HEK293 (cell line): ENCODE measurements at regions not wholly inside any gene's neighbourhood (a gene's known extent, or its start where the extent isn't known, plus 50 kb on each side); places are given as distances from the start of the nearest gene placed in this dataset.

Source experiments
- CTCF ChIA-PET: fragments of 350-600 bp; formaldehyde crosslinking; extraction: SDS; loops from one replicate; lab custom pipeline; 2021; ENCODE audit warnings: antibody characterized with exemption; lab: Yijun Ruan, JAX
- POLR2A ChIA-PET: fragments of 300-600 bp; formaldehyde crosslinking; extraction: SDS; loops from one replicate; lab custom pipeline; 2020; ENCODE audit warnings: antibody characterized with exemption, inconsistent platforms; lab: Yijun Ruan, JAX
- H3K27ac ChIP-seq: fragments of 200-500 bp; sonication (Bioruptor generic); 2 replicates; pipeline ENCODE4 v1.5.1; 2014; ENCODE audit warnings: low read depth, low read length, control low read depth, inconsistent platforms; ENCODE audit errors: extremely low read depth
- H3K36me3 ChIP-seq, 2 experiments: fragments of 200-500 bp in 1 of 2; sonication (Bioruptor generic) in 1 of 2; 1 replicate in 1 of 2; 2 replicates in 1 of 2; pipeline ENCODE4 v1.5.1; 2014 to 2017; ENCODE audit warnings: inconsistent platforms in 2 of 2, low read length in 2 of 2; ENCODE audit not compliant: control insufficient read depth in 2 of 2, insufficient read depth in 1 of 2
- H3K4me1 ChIP-seq: fragments of 200-500 bp; sonication (Bioruptor generic); 2 replicates; pipeline ENCODE4 v1.5.1; 2014; ENCODE audit warnings: mild to moderate bottlenecking, low read length, inconsistent platforms; ENCODE audit not compliant: control insufficient read depth, insufficient read depth
- H3K4me3 ChIP-seq: 2 replicates; pipeline ENCODE4 v1.5.1; 2011; ENCODE audit warnings: low read depth, mild to moderate bottlenecking, control low read depth, low read length, moderate library complexity
- H3K9me3 ChIP-seq: fragments of 200-500 bp; sonication (Bioruptor generic); 2 replicates; pipeline ENCODE4 v1.5.1; 2014; ENCODE audit warnings: low read depth, low read length, inconsistent platforms; ENCODE audit not compliant: control insufficient read depth, insufficient read depth
- KLF1 ChIP-seq: fragments of 450-650 bp; formaldehyde crosslinking; IDR thresholded peaks from 2 replicates; pipeline ENCODE4 v1.5.1; 2016; ENCODE audit warnings: missing biosample characterization, missing genetic modification characterization
- KLF7 ChIP-seq: fragments of 450-650 bp; formaldehyde crosslinking; IDR thresholded peaks from 2 replicates; pipeline ENCODE4 v1.5.1; 2016; ENCODE audit warnings: missing biosample characterization, missing genetic modification characterization, borderline replicate concordance
- KLF9 ChIP-seq: fragments of 450-650 bp; formaldehyde crosslinking; IDR thresholded peaks from 2 replicates; pipeline ENCODE4 v1.5.1; 2016; ENCODE audit warnings: missing biosample characterization, missing genetic modification characterization, low read depth
- ZNF112 ChIP-seq: fragments of 450-650 bp; formaldehyde crosslinking; IDR thresholded peaks from 2 replicates; pipeline ENCODE4 v1.5.0; 2017; ENCODE audit warnings: missing biosample characterization, missing genetic modification characterization
- ZNF169 ChIP-seq: fragments of 450-650 bp; formaldehyde crosslinking; IDR thresholded peaks from 2 replicates; pipeline ENCODE4 v1.5.1; 2016; ENCODE audit warnings: missing biosample characterization, missing genetic modification characterization
- ZNF202 ChIP-seq: fragments of 450-650 bp; formaldehyde crosslinking; IDR thresholded peaks from 2 replicates; pipeline ENCODE4 v1.5.1; 2016; ENCODE audit warnings: missing biosample characterization, missing genetic modification characterization, borderline replicate concordance
- ZNF223 ChIP-seq: fragments of 450-650 bp; formaldehyde crosslinking; IDR thresholded peaks from 2 replicates; pipeline ENCODE4 v1.5.1; 2016; ENCODE audit warnings: missing biosample characterization, missing genetic modification characterization
- ZNF248 ChIP-seq: fragments of 450-650 bp; formaldehyde crosslinking; IDR thresholded peaks from 2 replicates; pipeline ENCODE4 v1.5.1; 2017; ENCODE audit warnings: missing biosample characterization, missing genetic modification characterization
- ZNF302 ChIP-seq: fragments of 450-650 bp; formaldehyde crosslinking; IDR thresholded peaks from 2 replicates; pipeline ENCODE4 v1.5.1; 2016; ENCODE audit warnings: missing biosample characterization, missing genetic modification characterization, low read depth
- ZNF354C ChIP-seq: fragments of 450-650 bp; formaldehyde crosslinking; IDR thresholded peaks from 2 replicates; pipeline ENCODE4 v1.5.1; 2016; ENCODE audit warnings: missing biosample characterization, missing genetic modification characterization, low read depth, borderline replicate concordance
- ZNF394 ChIP-seq: fragments of 450-650 bp; formaldehyde crosslinking; IDR thresholded peaks from 2 replicates; pipeline ENCODE4 v1.5.1; 2016; ENCODE audit warnings: missing biosample characterization, missing genetic modification characterization, mild to moderate bottlenecking, moderate library complexity, borderline replicate concordance
- ZNF514 ChIP-seq: fragments of 450-650 bp; formaldehyde crosslinking; IDR thresholded peaks from 2 replicates; pipeline ENCODE4 v1.5.1; 2016; ENCODE audit warnings: missing biosample characterization, missing genetic modification characterization
- ZNF548 ChIP-seq: fragments of 450-650 bp; formaldehyde crosslinking; IDR thresholded peaks from 2 replicates; pipeline ENCODE4 v1.5.1; 2016; ENCODE audit warnings: missing biosample characterization, missing genetic modification characterization
- ZNF596 ChIP-seq: fragments of 450-650 bp; IDR thresholded peaks from 2 replicates; pipeline ENCODE4 v1.5.0; 2018; ENCODE audit warnings: missing biosample characterization, mild to moderate bottlenecking, missing genetic modification characterization, moderate library complexity
- ZNF664 ChIP-seq: fragments of 450-650 bp; formaldehyde crosslinking; IDR thresholded peaks from 2 replicates; pipeline ENCODE4 v1.5.1; 2016; ENCODE audit warnings: missing biosample characterization, missing genetic modification characterization
- ZSCAN16 ChIP-seq: fragments of 450-650 bp; formaldehyde crosslinking; IDR thresholded peaks from 2 replicates; pipeline ENCODE4 v1.5.1; 2016; ENCODE audit warnings: missing biosample characterization, missing genetic modification characterization
- TF ChIP-seq, protein P1 (sequence below): fragments of 450-650 bp; formaldehyde crosslinking; IDR thresholded peaks from 2 replicates; pipeline ENCODE4 v1.5.1; 2017; ENCODE audit warnings: missing biosample characterization, missing genetic modification characterization
- TF ChIP-seq, protein P2 (sequence below): IDR thresholded peaks from 2 replicates; pipeline ENCODE4 v1.6.1; 2011; ENCODE audit warnings: mild to moderate bottlenecking, low read depth, low read length, borderline replicate concordance
- TF ChIP-seq, protein P3 (sequence below): fragments of 450-650 bp; formaldehyde crosslinking; IDR thresholded peaks from 2 replicates; pipeline ENCODE4 v1.5.1; 2017; ENCODE audit warnings: missing biosample characterization, missing genetic modification characterization

DNA sequence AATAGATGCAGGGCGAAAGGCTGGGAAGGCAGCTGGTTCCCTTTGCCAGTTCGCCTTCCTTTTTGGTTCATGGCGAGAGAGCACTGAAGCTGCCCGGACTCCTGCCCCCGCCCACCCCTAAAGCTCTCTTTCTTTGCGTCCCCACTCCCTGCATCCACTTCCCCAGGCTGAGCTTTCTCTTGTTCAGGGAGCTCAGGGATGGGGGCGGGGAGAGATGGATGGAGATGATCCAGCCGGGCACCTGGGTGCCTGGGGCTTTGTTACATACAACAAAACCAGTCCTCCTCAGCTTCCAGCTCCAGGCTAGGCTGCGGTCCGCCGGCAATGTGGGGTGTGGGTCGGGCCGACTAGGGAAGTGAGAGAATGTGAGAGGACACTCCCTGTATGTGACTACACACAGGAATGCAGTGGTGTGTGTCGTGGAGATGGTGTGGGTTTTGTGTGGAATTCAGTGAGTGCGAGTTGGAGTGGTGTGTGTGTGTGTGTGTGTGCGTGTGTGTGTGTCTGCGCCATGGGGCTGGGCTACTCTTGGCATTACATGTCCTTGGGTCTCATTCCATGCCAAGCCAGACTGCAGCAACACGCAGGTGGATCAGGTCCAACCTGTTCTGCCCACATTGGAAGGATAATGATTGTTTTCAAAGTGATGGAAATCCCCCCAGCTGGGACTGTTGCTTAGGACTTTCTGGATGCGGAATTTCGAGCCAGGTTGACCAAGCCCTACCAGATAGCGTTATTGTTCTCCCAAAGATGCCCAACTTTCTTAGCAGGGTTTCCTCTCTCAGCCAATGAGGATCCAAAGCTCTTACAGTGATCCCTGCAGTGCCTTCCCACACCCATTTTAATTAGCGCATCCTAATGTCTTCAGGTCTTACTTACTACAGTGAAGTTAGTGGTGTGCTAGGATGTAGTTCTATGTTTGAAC is 149.4 kb upstream of the CHRDL1 start:
- TF ChIP-seq, protein P1, sequence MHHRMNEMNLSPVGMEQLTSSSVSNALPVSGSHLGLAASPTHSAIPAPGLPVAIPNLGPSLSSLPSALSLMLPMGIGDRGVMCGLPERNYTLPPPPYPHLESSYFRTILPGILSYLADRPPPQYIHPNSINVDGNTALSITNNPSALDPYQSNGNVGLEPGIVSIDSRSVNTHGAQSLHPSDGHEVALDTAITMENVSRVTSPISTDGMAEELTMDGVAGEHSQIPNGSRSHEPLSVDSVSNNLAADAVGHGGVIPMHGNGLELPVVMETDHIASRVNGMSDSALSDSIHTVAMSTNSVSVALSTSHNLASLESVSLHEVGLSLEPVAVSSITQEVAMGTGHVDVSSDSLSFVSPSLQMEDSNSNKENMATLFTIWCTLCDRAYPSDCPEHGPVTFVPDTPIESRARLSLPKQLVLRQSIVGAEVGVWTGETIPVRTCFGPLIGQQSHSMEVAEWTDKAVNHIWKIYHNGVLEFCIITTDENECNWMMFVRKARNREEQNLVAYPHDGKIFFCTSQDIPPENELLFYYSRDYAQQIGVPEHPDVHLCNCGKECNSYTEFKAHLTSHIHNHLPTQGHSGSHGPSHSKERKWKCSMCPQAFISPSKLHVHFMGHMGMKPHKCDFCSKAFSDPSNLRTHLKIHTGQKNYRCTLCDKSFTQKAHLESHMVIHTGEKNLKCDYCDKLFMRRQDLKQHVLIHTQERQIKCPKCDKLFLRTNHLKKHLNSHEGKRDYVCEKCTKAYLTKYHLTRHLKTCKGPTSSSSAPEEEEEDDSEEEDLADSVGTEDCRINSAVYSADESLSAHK = no peak
- TF ChIP-seq, all 188 proteins: peak for 0
- no peaks in the 10 kb centered on the region for H3K4me1 ChIP-seq
- ChIA-PET CTCF (interaction anchor here (0.6 to 0.7 kb wide), 2 partner anchors 44 to 155 kb away, joined by 3 to 5 read pairs; no protein-coding TSS in a partner anchor), POLR2A (no interaction called here)
- no peaks in the 10 kb centered on the region for H3K36me3 ChIP-seq
- H3K9me3 ChIP-seq = no peaks in the 10 kb centered on the region
- peak overlapping the region; percentile 4; the same call in 1 of the 2 replicates for H3K4me3 ChIP-seq
- no peak overlapping the region for H3K27ac ChIP-seq

DNA sequence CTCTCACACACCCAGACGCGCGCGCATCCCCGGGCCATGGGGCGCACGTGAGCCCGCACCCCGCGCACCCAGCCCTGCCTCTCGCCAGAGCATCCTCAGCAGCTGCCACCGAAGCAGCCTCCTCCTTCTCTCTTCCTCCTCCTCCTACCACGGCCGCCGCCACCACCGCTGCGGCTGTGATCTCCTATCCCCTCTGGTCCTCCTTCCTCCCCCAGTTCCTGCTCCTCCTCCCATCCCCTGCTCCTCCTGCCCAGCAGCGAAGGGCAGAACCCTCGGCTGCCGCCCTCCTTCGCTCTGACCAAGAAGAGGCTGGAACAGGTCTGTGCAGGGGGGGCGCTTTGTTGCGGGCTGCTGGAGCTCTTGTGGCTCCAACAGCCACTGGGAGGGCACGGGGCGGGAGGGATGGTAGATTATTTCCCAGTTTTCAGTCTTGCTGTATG is 148.7 kb upstream of the CHRDL1 start:
- no peak overlapping the region for H3K27ac ChIP-seq

DNA sequence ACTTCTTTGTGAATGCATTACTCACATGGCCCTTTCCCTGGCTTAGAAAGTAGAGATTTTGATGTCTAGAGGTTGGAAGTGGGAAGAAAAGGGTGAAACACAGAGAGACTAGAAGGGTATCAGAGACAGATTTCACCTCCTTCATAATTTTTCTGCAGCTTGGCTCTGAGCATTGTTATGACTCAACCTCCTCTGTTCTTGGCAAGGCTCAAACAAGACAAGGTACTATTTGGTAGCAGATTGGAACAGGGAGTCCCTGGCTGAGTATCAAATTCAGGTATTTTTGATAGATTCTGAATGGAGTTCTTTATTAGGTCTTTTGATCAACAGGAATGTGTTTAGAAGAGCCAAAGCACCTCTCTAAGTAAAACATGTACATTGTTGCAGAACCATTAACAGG is 146.3 kb upstream of the CHRDL1 start:
- ChIA-PET POLR2A (no interaction called here), CTCF (no interaction called here)
- no peaks in the 10 kb centered on the region for H3K36me3 ChIP-seq

More for the DNA sequence above, 148.7 kb upstream of the CHRDL1 start:
- H3K4me3 ChIP-seq = peak overlapping the region; percentile 4
- TF ChIP-seq KLF7 (tag by site-specific recombination) = no peak
- TF ChIP-seq ZNF202 (tag by site-specific recombination) = no peak
- no peak for TF ChIP-seq ZNF514 (tag by site-specific recombination)
- TF ChIP-seq ZNF354C (tag by site-specific recombination) = no peak
- TF ChIP-seq, protein P2, sequence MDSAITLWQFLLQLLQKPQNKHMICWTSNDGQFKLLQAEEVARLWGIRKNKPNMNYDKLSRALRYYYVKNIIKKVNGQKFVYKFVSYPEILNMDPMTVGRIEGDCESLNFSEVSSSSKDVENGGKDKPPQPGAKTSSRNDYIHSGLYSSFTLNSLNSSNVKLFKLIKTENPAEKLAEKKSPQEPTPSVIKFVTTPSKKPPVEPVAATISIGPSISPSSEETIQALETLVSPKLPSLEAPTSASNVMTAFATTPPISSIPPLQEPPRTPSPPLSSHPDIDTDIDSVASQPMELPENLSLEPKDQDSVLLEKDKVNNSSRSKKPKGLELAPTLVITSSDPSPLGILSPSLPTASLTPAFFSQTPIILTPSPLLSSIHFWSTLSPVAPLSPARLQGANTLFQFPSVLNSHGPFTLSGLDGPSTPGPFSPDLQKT = no peak
- no peak for TF ChIP-seq ZNF548
- no peak for TF ChIP-seq ZNF394 (tag by site-specific recombination)
- TF ChIP-seq ZNF596 (tag by site-specific recombination) = no peak
- TF ChIP-seq ZNF169 (tag by site-specific recombination) = no peak
- TF ChIP-seq KLF1 (tag by site-specific recombination) = no peak
- TF ChIP-seq ZNF302 (tag by site-specific recombination) = no peak
- no peak for TF ChIP-seq ZNF223 (tag by site-specific recombination)
- TF ChIP-seq KLF9 (tag by site-specific recombination) = no peak
- TF ChIP-seq ZNF664 = no peak
- TF ChIP-seq ZNF248 (tag by site-specific recombination) = no peak
- no peak for TF ChIP-seq ZNF112 (tag by site-specific recombination)
- TF ChIP-seq, protein P3, sequence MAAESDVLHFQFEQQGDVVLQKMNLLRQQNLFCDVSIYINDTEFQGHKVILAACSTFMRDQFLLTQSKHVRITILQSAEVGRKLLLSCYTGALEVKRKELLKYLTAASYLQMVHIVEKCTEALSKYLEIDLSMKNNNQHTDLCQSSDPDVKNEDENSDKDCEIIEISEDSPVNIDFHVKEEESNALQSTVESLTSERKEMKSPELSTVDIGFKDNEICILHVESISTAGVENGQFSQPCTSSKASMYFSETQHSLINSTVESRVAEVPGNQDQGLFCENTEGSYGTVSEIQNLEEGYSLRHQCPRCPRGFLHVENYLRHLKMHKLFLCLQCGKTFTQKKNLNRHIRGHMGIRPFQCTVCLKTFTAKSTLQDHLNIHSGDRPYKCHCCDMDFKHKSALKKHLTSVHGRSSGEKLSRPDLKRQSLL (tag by site-specific recombination) = no peak
- TF ChIP-seq, all 188 proteins: peak for 0
- Histone ChIP-seq H3K36me3 (no peaks in the 10 kb centered on the region), H3K4me1 (no peaks in the 10 kb centered on the region), H3K9me3 (no peaks in the 10 kb centered on the region)
- ChIA-PET POLR2A (no interaction called here), CTCF (interaction anchor here (0.7 kb wide), 1 partner anchor 43 kb away, joined by 5 read pairs; no protein-coding TSS in a partner anchor)

More for the DNA sequence above, 146.3 kb upstream of the CHRDL1 start:
- no peak overlapping the region for H3K4me3 ChIP-seq
- no peaks in the 10 kb centered on the region for H3K9me3 ChIP-seq
- no peak overlapping the region for H3K27ac ChIP-seq
- TF ChIP-seq ZNF354C (tag by site-specific recombination) = no peak
- no peak for TF ChIP-seq ZSCAN16
- H3K4me1 ChIP-seq = no peaks in the 10 kb centered on the region
